ENCODE measurements at regions not wholly inside any gene's neighbourhood (a gene's known extent, or its start where the extent isn't known, plus 50 kb on each side); places are given as distances from the start of the nearest gene placed in this dataset.

DNA sequence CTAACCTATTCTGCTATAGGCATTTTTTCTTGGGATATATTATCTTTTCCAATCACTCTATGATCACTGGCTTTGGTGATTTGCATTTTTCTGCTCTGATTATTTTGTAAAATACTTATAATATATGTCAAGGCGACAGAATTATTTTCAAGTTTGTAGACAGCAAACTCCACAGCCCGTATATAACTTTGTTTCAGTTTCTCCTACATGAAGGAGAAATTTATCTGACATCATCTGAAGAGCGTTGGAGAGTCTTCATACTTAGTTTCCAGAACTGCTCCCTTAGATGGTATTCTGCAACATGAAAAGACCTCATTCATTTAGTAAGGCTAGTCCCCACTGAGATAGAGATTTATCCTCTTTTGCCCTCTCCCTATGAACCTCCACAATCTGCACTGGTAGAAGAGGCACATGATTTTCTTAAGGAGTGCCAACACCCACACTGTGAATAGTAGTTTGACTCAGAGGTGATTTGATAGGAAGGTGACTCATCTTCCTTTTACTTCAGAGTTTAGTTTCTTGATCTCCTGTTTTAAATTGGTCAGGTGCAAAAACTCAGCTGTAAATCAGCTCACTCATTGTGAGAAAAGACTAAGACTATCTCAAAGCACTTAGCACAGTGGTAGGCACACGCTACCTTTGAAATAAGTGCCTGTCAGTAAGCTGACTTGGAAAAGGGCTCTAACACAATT, 1848.6 kb upstream of the CELF4 start:
- TF ChIP-seq, protein P1, sequence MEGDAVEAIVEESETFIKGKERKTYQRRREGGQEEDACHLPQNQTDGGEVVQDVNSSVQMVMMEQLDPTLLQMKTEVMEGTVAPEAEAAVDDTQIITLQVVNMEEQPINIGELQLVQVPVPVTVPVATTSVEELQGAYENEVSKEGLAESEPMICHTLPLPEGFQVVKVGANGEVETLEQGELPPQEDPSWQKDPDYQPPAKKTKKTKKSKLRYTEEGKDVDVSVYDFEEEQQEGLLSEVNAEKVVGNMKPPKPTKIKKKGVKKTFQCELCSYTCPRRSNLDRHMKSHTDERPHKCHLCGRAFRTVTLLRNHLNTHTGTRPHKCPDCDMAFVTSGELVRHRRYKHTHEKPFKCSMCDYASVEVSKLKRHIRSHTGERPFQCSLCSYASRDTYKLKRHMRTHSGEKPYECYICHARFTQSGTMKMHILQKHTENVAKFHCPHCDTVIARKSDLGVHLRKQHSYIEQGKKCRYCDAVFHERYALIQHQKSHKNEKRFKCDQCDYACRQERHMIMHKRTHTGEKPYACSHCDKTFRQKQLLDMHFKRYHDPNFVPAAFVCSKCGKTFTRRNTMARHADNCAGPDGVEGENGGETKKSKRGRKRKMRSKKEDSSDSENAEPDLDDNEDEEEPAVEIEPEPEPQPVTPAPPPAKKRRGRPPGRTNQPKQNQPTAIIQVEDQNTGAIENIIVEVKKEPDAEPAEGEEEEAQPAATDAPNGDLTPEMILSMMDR (conservative IDR thresholded peaks at IDR 0.05; ENCODE audit: low read depth, low read length), result no peak
- TF ChIP-seq EZH2 (IDR thresholded peaks at IDR 0.05; ENCODE audit: low read length, unreplicated experiment), result no peak
